ENCODE measurements at regions not wholly inside any gene's neighbourhood (a gene's known extent, or its start where the extent isn't known, plus 50 kb on each side); places are given as distances from the start of the nearest gene placed in this dataset.

DNA sequence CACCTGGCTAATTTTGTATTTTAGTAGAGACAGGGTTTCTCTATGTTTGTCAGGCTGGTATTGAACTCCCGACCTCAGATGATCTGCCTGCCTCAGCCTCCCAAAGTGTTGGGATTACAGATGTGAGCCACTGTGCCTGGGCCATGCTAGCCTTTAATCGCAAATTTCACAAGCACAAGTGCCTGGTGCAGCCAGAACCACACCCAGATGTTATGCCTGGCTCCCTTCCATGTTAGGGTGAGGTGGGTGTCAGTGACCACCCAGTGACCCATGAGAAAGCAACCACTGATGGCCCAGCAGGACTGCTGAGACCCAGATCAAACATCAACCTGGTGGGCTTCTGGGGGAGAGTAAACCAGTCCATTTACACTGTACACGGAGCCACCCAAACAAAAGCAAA, 241.9 kb downstream of the CDH11 start:
- H3K27ac ChIP-seq: no peak overlapping the region
- H3K27me3 ChIP-seq (ENCODE audit: insufficient read depth, low read depth, severe bottlenecking): no peaks in the 10 kb centered on the region
- no peaks in the 10 kb centered on the region for H3K36me3 ChIP-seq
- DNase-seq: no peak
- no peaks in the 10 kb centered on the region for H3K9me3 ChIP-seq (ENCODE audit: severe bottlenecking)
- H3K4me3 ChIP-seq (ENCODE audit: low read depth, low read length): no peak overlapping the region
- TF ChIP-seq, protein P1, sequence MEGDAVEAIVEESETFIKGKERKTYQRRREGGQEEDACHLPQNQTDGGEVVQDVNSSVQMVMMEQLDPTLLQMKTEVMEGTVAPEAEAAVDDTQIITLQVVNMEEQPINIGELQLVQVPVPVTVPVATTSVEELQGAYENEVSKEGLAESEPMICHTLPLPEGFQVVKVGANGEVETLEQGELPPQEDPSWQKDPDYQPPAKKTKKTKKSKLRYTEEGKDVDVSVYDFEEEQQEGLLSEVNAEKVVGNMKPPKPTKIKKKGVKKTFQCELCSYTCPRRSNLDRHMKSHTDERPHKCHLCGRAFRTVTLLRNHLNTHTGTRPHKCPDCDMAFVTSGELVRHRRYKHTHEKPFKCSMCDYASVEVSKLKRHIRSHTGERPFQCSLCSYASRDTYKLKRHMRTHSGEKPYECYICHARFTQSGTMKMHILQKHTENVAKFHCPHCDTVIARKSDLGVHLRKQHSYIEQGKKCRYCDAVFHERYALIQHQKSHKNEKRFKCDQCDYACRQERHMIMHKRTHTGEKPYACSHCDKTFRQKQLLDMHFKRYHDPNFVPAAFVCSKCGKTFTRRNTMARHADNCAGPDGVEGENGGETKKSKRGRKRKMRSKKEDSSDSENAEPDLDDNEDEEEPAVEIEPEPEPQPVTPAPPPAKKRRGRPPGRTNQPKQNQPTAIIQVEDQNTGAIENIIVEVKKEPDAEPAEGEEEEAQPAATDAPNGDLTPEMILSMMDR (IDR thresholded peaks at IDR 0.05; ENCODE audit: low read depth, low read length): no peak

DNA sequence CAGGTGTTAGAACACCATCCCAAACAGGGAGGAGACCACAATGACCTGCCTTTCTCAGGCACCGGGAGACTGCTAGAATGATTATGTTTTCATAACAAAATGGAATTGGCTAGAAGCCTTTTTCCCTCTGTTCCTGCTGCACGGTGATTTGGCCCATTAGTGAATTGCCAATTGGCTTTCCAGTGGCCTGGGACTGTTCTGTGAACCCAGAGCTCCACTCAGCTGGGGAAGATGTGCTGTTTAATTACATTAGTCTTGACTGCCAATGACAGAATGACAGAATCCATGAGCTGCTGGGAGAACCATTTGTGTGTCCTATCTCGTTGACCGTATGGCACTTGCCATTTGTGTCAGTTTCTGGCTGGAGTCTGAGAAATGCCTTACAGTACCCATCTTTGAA, 242.9 kb downstream of the CDH11 start:
- H3K36me3 ChIP-seq: no peaks in the 10 kb centered on the region
- H3K4me3 ChIP-seq (ENCODE audit: low read depth, low read length): no peak overlapping the region
- no peak overlapping the region for H3K27ac ChIP-seq
- no peak for DNase-seq
- no peaks in the 10 kb centered on the region for H3K9me3 ChIP-seq (ENCODE audit: severe bottlenecking)
- H3K27me3 ChIP-seq (ENCODE audit: insufficient read depth, low read depth, severe bottlenecking): no peaks in the 10 kb centered on the region
- TF ChIP-seq, protein P1 (IDR thresholded peaks at IDR 0.05; ENCODE audit: low read depth, low read length): no peak

DNA sequence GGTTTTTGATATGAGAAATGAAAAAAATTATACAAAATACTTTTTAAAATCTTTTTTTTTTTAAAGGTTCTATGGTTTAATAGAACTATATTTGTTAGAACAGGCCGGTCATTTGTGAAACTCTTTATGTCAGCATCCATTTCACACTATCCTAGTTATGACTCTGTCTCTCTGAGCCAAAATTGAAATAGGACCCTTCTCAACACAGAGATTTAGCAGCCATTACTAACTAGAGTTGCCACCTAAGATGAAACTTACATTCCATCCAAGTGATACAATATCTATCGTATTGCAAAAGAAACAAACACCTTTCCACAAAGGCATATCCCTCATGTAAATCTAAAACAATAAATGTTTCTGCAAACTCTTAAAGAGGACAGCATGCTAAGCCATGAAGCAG, 249.8 kb downstream of the CDH11 start:
- Histone ChIP-seq H3K36me3 (no peaks in the 10 kb centered on the region), H3K9me3 (ENCODE audit: severe bottlenecking) (no peaks in the 10 kb centered on the region), H3K4me3 (ENCODE audit: low read depth, low read length) (no peak overlapping the region), H3K27ac (no peak overlapping the region), H3K27me3 (ENCODE audit: insufficient read depth, low read depth, severe bottlenecking) (no peaks in the 10 kb centered on the region)
- no peak for DNase-seq
- TF ChIP-seq, protein P1 (IDR thresholded peaks at IDR 0.05; ENCODE audit: low read depth, low read length): no peak

DNA sequence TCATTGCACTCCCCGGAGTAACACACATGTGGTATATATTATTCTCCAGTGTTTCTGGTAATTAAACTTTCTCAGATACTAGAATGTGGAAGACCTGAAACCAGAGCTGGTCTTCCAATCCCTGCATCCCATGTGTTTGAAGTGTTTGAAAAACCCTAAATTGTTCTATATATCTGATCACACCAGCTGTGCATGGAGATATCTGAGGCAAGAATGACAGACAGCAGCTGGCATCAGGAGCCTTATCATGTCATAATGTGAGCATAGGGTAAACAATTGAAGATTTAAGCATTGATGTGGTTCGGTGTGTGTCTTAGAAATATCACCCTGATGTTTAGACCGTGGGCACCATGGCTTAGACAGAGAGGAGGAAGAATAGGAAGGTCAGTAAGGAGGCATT, 251.0 kb downstream of the CDH11 start:
- TF ChIP-seq, protein P1 (IDR thresholded peaks at IDR 0.05; ENCODE audit: low read depth, low read length): no peak
- no peak overlapping the region for H3K27ac ChIP-seq
- no peaks in the 10 kb centered on the region for H3K9me3 ChIP-seq (ENCODE audit: severe bottlenecking)
- no peak overlapping the region for H3K4me3 ChIP-seq (ENCODE audit: low read depth, low read length)
- no peak for DNase-seq
- H3K36me3 ChIP-seq: no peaks in the 10 kb centered on the region
- H3K27me3 ChIP-seq (ENCODE audit: insufficient read depth, low read depth, severe bottlenecking): no peaks in the 10 kb centered on the region

DNA sequence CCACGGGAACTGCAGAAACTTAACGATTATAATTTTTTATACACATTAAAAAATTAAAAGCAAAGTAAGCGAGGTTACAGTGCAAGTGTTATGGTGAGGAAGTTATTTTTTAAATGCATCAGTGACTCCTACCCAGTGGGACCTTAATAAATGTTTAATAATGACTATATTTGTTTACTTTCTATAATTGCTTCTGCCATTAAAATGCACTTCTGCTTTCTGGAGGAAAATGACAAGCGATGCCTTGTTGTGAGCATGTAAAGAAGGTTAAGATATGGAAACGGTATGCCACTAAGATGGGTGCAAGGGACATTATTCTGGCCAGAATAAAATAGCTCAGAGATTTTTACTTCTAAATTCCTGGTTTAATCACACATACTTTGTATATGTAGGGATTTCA, 252.1 kb downstream of the CDH11 start:
- DNase-seq: no peak
- no peak overlapping the region for H3K4me3 ChIP-seq (ENCODE audit: low read depth, low read length)
- TF ChIP-seq, protein P1 (IDR thresholded peaks at IDR 0.05; ENCODE audit: low read depth, low read length): no peak

DNA sequence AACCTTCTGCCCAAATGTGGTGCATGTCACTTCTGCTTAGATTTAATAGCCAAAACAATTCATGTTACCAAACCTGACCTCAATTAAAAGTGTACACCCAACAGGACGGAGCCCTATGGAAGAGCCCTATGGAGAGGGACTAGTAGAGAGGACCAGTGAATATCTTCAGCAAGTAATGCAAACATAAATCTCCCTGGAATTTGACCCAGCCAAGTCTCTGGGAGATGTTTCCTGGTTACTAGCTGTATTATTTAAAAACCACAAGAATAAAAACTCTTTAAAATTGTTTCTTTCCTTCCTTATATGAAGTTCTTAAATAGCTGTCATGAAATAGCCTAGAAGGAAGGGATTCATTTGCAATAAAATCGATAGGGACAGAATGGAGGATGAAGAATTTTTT, 255.8 kb downstream of the CDH11 start:
- Histone ChIP-seq H3K27ac (no peak overlapping the region), H3K9me3 (ENCODE audit: severe bottlenecking) (no peaks in the 10 kb centered on the region), H3K4me3 (ENCODE audit: low read depth, low read length) (no peak overlapping the region), H3K36me3 (no peaks in the 10 kb centered on the region), H3K27me3 (ENCODE audit: insufficient read depth, low read depth, severe bottlenecking) (no peaks in the 10 kb centered on the region)
- TF ChIP-seq, protein P1 (IDR thresholded peaks at IDR 0.05; ENCODE audit: low read depth, low read length): no peak
- DNase-seq: no peak

More for the DNA sequence above, 252.1 kb downstream of the CDH11 start:
- H3K27ac ChIP-seq: no peak overlapping the region
- H3K9me3 ChIP-seq (ENCODE audit: severe bottlenecking): no peaks in the 10 kb centered on the region
- H3K36me3 ChIP-seq: no peaks in the 10 kb centered on the region
- H3K27me3 ChIP-seq (ENCODE audit: insufficient read depth, low read depth, severe bottlenecking): no peaks in the 10 kb centered on the region
